Calu3 (cell line): ENCODE measurements at regions not wholly inside any gene's neighbourhood (a gene's known extent, or its start where the extent isn't known, plus 50 kb on each side); places are given as distances from the start of the nearest gene placed in this dataset.
"Not testable (repeated sequence)": the region's sequence is repeated elsewhere in the genome, so short reads cannot be mapped to it uniquely, and the experiment has no call there.

Source experiments
- BruUV-seq: library from RNA; stranded (reverse); fragments of 400-500 nt; replicated peaks from 2 replicates; lab custom pipeline; 2021; lab: Mats Ljungman, UMichigan
- CTCF ChIA-PET: fragments of 300-600 bp; sonication (Branson Sonifier 250); formaldehyde crosslinking; loops from one replicate; lab custom pipeline; 2022; ENCODE audit warnings: antibody characterized with exemption; lab: Charles Lee
- DNase-seq: peaks from one replicate; pipeline ENCODE4 v3.0.0; 2022
- H3K27ac Mint-ChIP-seq: one replicate; pipeline ENCODE4 v1.8.0; 2022; ENCODE audit warnings: mixed read lengths; ENCODE audit not compliant: unreplicated experiment
- H3K27me3 Mint-ChIP-seq: one replicate; pipeline ENCODE4 v1.8.0; 2022; ENCODE audit warnings: mixed read lengths; ENCODE audit not compliant: unreplicated experiment
- H3K36me3 Mint-ChIP-seq: one replicate; pipeline ENCODE4 v1.8.0; 2022; ENCODE audit warnings: mild to moderate bottlenecking, moderate library complexity, mixed read lengths; ENCODE audit not compliant: insufficient read depth, unreplicated experiment
- H3K4me1 Mint-ChIP-seq: one replicate; pipeline ENCODE4 v1.8.0; 2022; ENCODE audit warnings: mild to moderate bottlenecking, low read depth, mixed read lengths; ENCODE audit not compliant: unreplicated experiment
- H3K4me3 Mint-ChIP-seq: one replicate; pipeline ENCODE4 v1.8.0; 2022; ENCODE audit warnings: mild to moderate bottlenecking, low read depth, moderate library complexity, mixed read lengths; ENCODE audit not compliant: unreplicated experiment
- H3K9me3 Mint-ChIP-seq: one replicate; pipeline ENCODE4 v1.8.0; 2022; ENCODE audit warnings: low read depth, mixed read lengths; ENCODE audit not compliant: unreplicated experiment
- intact Hi-C: fragments of 100-400 bp; cut with micrococcal nuclease; formaldehyde crosslinking; loops from one replicate; pipeline ENCODE4 v1.10.0; 2022; ENCODE audit not compliant: unreplicated experiment

- H3K27me3 Mint-ChIP-seq, BruUV-seq, H3K27ac Mint-ChIP-seq, intact Hi-C loops, H3K36me3 Mint-ChIP-seq, H3K4me1 Mint-ChIP-seq, H3K4me3 Mint-ChIP-seq, H3K9me3 Mint-ChIP-seq, DNase-seq, CTCF ChIA-PET: not testable (repeated sequence)
These were observed 93.0 kb downstream of the OR4M2 start for GRCh38 chr15:22173029-22173998.

- BruUV-seq, DNase-seq, H3K27ac Mint-ChIP-seq, H3K36me3 Mint-ChIP-seq, intact Hi-C loops, H3K4me3 Mint-ChIP-seq, H3K27me3 Mint-ChIP-seq, H3K9me3 Mint-ChIP-seq, CTCF ChIA-PET, H3K4me1 Mint-ChIP-seq: not testable (repeated sequence)
These were observed 93.8 kb downstream of the OR4M2 start for GRCh38 chr15:22174088-22174487.

- intact Hi-C loops, H3K27me3 Mint-ChIP-seq, DNase-seq, BruUV-seq, CTCF ChIA-PET, H3K27ac Mint-ChIP-seq, H3K4me3 Mint-ChIP-seq, H3K36me3 Mint-ChIP-seq, H3K4me1 Mint-ChIP-seq, H3K9me3 Mint-ChIP-seq: not testable (repeated sequence)
These were observed 97.6 kb downstream of the OR4M2 start for GRCh38 chr15:22177965-22178364.

GRCh38 chr15:22178438-22178837 is 98.1 kb downstream of the OR4M2 start:
- intact Hi-C loops, DNase-seq, H3K27me3 Mint-ChIP-seq, H3K4me3 Mint-ChIP-seq, H3K9me3 Mint-ChIP-seq, H3K36me3 Mint-ChIP-seq, CTCF ChIA-PET, H3K27ac Mint-ChIP-seq, H3K4me1 Mint-ChIP-seq, BruUV-seq: not testable (repeated sequence)

- DNase-seq, H3K9me3 Mint-ChIP-seq, H3K27ac Mint-ChIP-seq, H3K27me3 Mint-ChIP-seq, H3K4me1 Mint-ChIP-seq, H3K4me3 Mint-ChIP-seq, CTCF ChIA-PET, H3K36me3 Mint-ChIP-seq, BruUV-seq, intact Hi-C loops: not testable (repeated sequence)
These were observed 98.7 kb downstream of the OR4M2 start for GRCh38 chr15:22179043-22179442.

- H3K4me3 Mint-ChIP-seq, intact Hi-C loops, H3K27me3 Mint-ChIP-seq, H3K4me1 Mint-ChIP-seq, BruUV-seq, CTCF ChIA-PET, H3K9me3 Mint-ChIP-seq, H3K27ac Mint-ChIP-seq, H3K36me3 Mint-ChIP-seq, DNase-seq: not testable (repeated sequence)
These were observed 100.3 kb downstream of the OR4M2 start for GRCh38 chr15:22180611-22181010.

- H3K36me3 Mint-ChIP-seq, H3K27me3 Mint-ChIP-seq, CTCF ChIA-PET, H3K4me3 Mint-ChIP-seq, H3K27ac Mint-ChIP-seq, intact Hi-C loops, DNase-seq, BruUV-seq, H3K9me3 Mint-ChIP-seq, H3K4me1 Mint-ChIP-seq: not testable (repeated sequence)
These were observed 104.4 kb downstream of the OR4M2 start for GRCh38 chr15:22184678-22185077.

- BruUV-seq, H3K27ac Mint-ChIP-seq, intact Hi-C loops, H3K9me3 Mint-ChIP-seq, CTCF ChIA-PET, H3K36me3 Mint-ChIP-seq, H3K4me3 Mint-ChIP-seq, DNase-seq, H3K4me1 Mint-ChIP-seq, H3K27me3 Mint-ChIP-seq: not testable (repeated sequence)
These were observed 106.7 kb downstream of the OR4M2 start for GRCh38 chr15:22186846-22187532.

GRCh38 chr15:22191818-22192217 is 111.5 kb downstream of the OR4M2 start:
- H3K4me3 Mint-ChIP-seq, H3K36me3 Mint-ChIP-seq, intact Hi-C loops, DNase-seq, BruUV-seq, H3K9me3 Mint-ChIP-seq, H3K27me3 Mint-ChIP-seq, CTCF ChIA-PET, H3K27ac Mint-ChIP-seq, H3K4me1 Mint-ChIP-seq: not testable (repeated sequence)
